GM12878 (cell line): ENCODE measurements at regions not wholly inside any gene's neighbourhood (a gene's known extent, or its start where the extent isn't known, plus 50 kb on each side); places are given as distances from the start of the nearest gene placed in this dataset.

Experiments used
- ATAC-seq: fragments of 200-7000 bp; cut with Tn5 transposase; 3 replicates; pipeline ENCODE4 v1.9.1; 2020; ENCODE audit warnings: mild to moderate bottlenecking, moderate library complexity
- BruUV-seq: library from RNA; stranded (reverse); fragments of 400-500 nt; replicated peaks from 2 replicates; lab custom pipeline; 2021; lab: Mats Ljungman, UMichigan
- CTCF ChIA-PET: fragments of 300-600 bp; sonication (Branson Sonifier 250); formaldehyde crosslinking; extraction: SDS; loops from one replicate; lab custom pipeline; 2021; ENCODE audit warnings: inconsistent platforms; lab: Yijun Ruan, JAX
- POLR2A ChIA-PET: fragments of 350-600 bp; formaldehyde crosslinking; extraction: SDS; loops from one replicate; lab custom pipeline; 2021; ENCODE audit warnings: inconsistent platforms; lab: Charles Lee
- RAD21 ChIA-PET: fragments of 300-600 bp; sonication (Branson Sonifier 250); formaldehyde crosslinking; loops from one replicate; lab custom pipeline; 2023; ENCODE audit warnings: antibody characterized with exemption; ENCODE audit not compliant: unreplicated experiment; lab: Charles Lee
- SMC1A ChIA-PET: fragments of 300-600 bp; sonication (Branson Sonifier 250); formaldehyde crosslinking; loops from one replicate; lab custom pipeline; 2023; ENCODE audit not compliant: unreplicated experiment, uncharacterized antibody; lab: Charles Lee
- DNase-seq: peaks from one replicate; pipeline ENCODE4 v3.0.0-alpha.2; 2011; ENCODE audit warnings: low read depth, low spot score
- FAIRE-seq: peaks from 3 replicates; lab custom pipeline; 2011; peaks lifted over from hg19 to GRCh38; lab: Jason Lieb, UNC
- H2AFZ ChIP-seq: 2 replicates; pipeline ENCODE4 v1.6.0; 2011; ENCODE audit warnings: low read depth, low read length, control low read depth; ENCODE audit not compliant: control insufficient read depth
- H3K27ac ChIP-seq: 2 replicates; pipeline ENCODE4 v1.5.1; 2011; ENCODE audit warnings: control low read depth; ENCODE audit not compliant: control insufficient read depth, insufficient read depth
- H3K27me3 ChIP-seq, 2 experiments: replicated peaks in 1 of 2; 2 replicates each; pipeline versions ENCODE4 v1.6.0 to v1.6.1; 2011; ENCODE audit warnings: low read length in 1 of 2; ENCODE audit not compliant: control insufficient read depth in 2 of 2, insufficient read depth in 2 of 2
- H3K36me3 ChIP-seq, 2 experiments: 2 replicates each; pipeline ENCODE4 v1.5.1; 2011; ENCODE audit warnings: low read length in 1 of 2; ENCODE audit not compliant: control insufficient read depth in 2 of 2, insufficient read depth in 2 of 2
- H3K4me1 ChIP-seq: 2 replicates; pipeline ENCODE4 v1.6.1; 2011; ENCODE audit warnings: mild to moderate bottlenecking, low read length, moderate library complexity, mixed read lengths; ENCODE audit not compliant: control insufficient read depth, insufficient read depth
- H3K4me2 ChIP-seq: 2 replicates; pipeline ENCODE4 v1.6.0; 2011; ENCODE audit warnings: control low read depth; ENCODE audit not compliant: control insufficient read depth, insufficient read depth
- H3K4me3 ChIP-seq: fragments of 200-600 bp; sonication (generic); 2 replicates; pipeline ENCODE4 v1.5.1; 2016
- H3K79me2 ChIP-seq: 2 replicates; pipeline ENCODE4 v1.6.0; 2011; ENCODE audit warnings: low read length; ENCODE audit not compliant: control insufficient read depth, insufficient read depth
- H3K9ac ChIP-seq: 2 replicates; pipeline ENCODE4 v1.8.0; 2011; ENCODE audit warnings: low read length, control low read depth, mixed read lengths; ENCODE audit not compliant: control insufficient read depth, insufficient read depth
- H3K9me3 ChIP-seq: replicated peaks from 3 replicates; pipeline ENCODE4 v1.5.1; 2011; ENCODE audit warnings: mild to moderate bottlenecking, low read length; ENCODE audit not compliant: control insufficient read depth, insufficient read depth
- H4K20me1 ChIP-seq: 2 replicates; pipeline ENCODE4 v1.6.0; 2011; ENCODE audit not compliant: control insufficient read depth, insufficient read depth
- CBX5 ChIP-seq: sonication (generic); IDR thresholded peaks from 2 replicates; pipeline ENCODE4 v1.6.1; 2016; ENCODE audit warnings: low read depth, moderate library complexity, mild to moderate bottlenecking, inconsistent platforms
- IKZF1 ChIP-seq: fragments of 450-650 bp; conservative IDR thresholded peaks from 2 replicates; pipeline ENCODE4 v1.6.1; 2017; ENCODE audit warnings: antibody characterized with exemption, mild to moderate bottlenecking
- NFXL1 ChIP-seq: fragments of 450-650 bp; IDR thresholded peaks from 2 replicates; pipeline ENCODE4 v1.6.1; 2017; ENCODE audit warnings: antibody characterized with exemption, mild to moderate bottlenecking, borderline replicate concordance
- RUNX3 ChIP-seq: IDR thresholded peaks from 2 replicates; pipeline ENCODE4 v1.6.1; 2012; ENCODE audit warnings: low read length, inconsistent platforms
- SIN3A ChIP-seq: IDR thresholded peaks from 2 replicates; pipeline ENCODE4 v1.6.1; 2012; ENCODE audit warnings: low read depth, low read length, improper control_type of control experiment
- WGBS: methylation state at CpG from one replicate; pipeline ENCODE4 v1.1.6; 2016; ENCODE audit warnings: low lambda C conversion rate; ENCODE audit not compliant: insufficient replicate concordance, insufficient coverage; ENCODE audit errors: missing lambda C conversion rate; 5-methylcytosine and 5-hydroxymethylcytosine counted together
- in situ Hi-C: fragments of 300-500 bp; cut with MboI; formaldehyde crosslinking; loops from 9 replicates; pipeline ENCODE4 v1.14.3; 2018; ENCODE audit warnings: mixed read lengths
- intact Hi-C: fragments of 100-400 bp; cut with micrococcal nuclease; formaldehyde crosslinking; loops from one replicate; pipeline ENCODE4 v1.14.2; 2022; ENCODE audit not compliant: unreplicated experiment

DNA sequence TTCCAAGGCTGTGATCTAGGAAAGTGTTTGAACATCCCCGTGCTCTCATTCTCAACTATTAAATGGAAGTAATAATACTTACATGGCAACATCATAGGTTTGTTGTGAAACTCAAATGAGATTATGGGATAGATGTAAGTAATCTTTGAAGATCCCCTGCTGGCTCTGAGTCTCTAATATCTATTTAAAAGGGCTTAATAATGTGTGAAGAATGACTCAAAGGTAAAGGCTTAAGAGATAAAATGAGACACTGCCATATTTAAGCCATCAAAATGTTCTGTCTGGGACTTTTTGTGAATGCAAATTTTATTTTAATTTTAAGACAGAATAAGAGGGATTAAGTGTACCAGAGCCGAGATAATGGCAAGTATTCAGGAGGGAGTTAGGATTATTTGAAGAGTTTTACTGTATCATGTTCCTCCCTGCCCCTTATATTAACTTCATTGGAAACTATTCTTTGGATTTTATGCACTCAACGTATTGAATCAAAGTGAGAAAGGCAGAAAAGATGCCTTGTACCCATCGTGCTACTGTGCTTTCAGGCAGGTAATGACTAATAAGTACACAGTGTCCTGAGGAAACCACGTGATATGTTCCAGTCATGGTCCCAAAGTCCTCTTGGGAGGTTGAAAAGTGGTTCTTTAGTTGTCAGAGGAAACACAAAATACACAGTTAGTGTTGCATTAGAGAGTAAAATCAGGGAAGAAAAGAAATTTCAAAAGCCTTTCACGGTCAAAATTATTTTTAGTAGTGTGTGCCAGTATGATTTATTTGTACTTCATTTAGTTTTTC lies 192.4 kb downstream of the RBM46 start:
- no peak for TF ChIP-seq RUNX3

DNA sequence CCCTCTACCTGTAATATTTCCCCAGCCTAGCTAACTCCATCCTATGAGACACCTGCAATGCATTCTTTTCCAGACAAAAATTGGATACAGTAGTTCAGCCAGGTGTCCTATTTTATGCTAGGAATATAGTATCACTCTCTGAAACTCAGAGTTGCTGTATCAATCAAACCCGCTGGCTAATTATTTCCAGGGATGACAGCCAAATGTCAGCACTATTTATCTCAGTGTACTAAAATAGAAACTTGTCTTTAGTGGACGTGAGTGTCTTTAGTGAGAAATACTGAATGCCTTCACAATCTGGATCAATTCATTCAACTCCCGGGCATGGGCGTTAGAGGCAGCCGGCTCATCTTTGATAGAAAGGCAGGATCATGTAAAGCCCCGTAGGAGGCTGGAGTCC lies 196.2 kb downstream of the RBM46 start:
- in situ Hi-C loops (loop anchor here (25.0 kb wide), 1 partner anchor 810 kb away; no protein-coding TSS in a partner anchor), intact Hi-C loops (no loop called here)
- FAIRE-seq: no peak
- H3K36me3 ChIP-seq: no peaks in the 10 kb centered on the region
- DNase-seq: no peak
- 62% methylated on average over 6 of the region's 6 CpGs for WGBS
- H3K27me3 ChIP-seq: no peaks in the 10 kb centered on the region
- ATAC-seq: no peak
- ChIA-PET RAD21 (no interaction called here), POLR2A (interaction anchor here (0.5 kb wide), 1 partner anchor 9 kb away, joined by 3 read pairs; no protein-coding TSS in a partner anchor), SMC1A (no interaction called here), CTCF (no interaction called here)
- H3K4me1 ChIP-seq: no peaks in the 10 kb centered on the region
- no peak overlapping the region for H3K9ac ChIP-seq
- no TSS peak for BruUV-seq
- H3K79me2 ChIP-seq: no peaks in the 10 kb centered on the region
- TF ChIP-seq SIN3A (no peak), NFXL1 (no peak), CBX5 (no peak), IKZF1 (no peak)
- no peak overlapping the region for H2AFZ ChIP-seq
- H3K9me3 ChIP-seq: no peaks in the 10 kb centered on the region
- H3K27ac ChIP-seq: no peak overlapping the region
- no peak overlapping the region for H3K4me3 ChIP-seq
- H4K20me1 ChIP-seq: no peaks in the 10 kb centered on the region
- no peak overlapping the region for H3K4me2 ChIP-seq

More for the DNA sequence above, 192.4 kb downstream of the RBM46 start:
- H3K9me3 ChIP-seq: no peaks in the 10 kb centered on the region; the same call in 2 of the 3 replicates
- POLR2A ChIA-PET: no interaction called here
- no peaks in the 10 kb centered on the region for H3K27me3 ChIP-seq
- no TSS peak for BruUV-seq
- H3K79me2 ChIP-seq: no peaks in the 10 kb centered on the region
- in situ Hi-C loops (no loop called here), intact Hi-C loops (no loop called here)
- ATAC-seq: no peak
- H3K27ac ChIP-seq: no peak overlapping the region
- no peak overlapping the region for H3K4me3 ChIP-seq
- RAD21 ChIA-PET: no interaction called here
- CTCF ChIA-PET: interaction anchor here (0.6 kb wide), 1 partner anchor 995 kb away, joined by 4 read pairs; no protein-coding TSS in a partner anchor
- H3K4me2 ChIP-seq: no peak overlapping the region
- H3K9ac ChIP-seq: no peak overlapping the region
- no peaks in the 10 kb centered on the region for H4K20me1 ChIP-seq
- SMC1A ChIA-PET: interaction anchor here (0.8 kb wide), 1 partner anchor 12 kb away, joined by 3 read pairs; no protein-coding TSS in a partner anchor
- WGBS: 3% methylated on average over 6 of the region's 6 CpGs
- H3K36me3 ChIP-seq: no peaks in the 10 kb centered on the region
- no peak for DNase-seq
- no peaks in the 10 kb centered on the region for H3K4me1 ChIP-seq
- no peak overlapping the region for H2AFZ ChIP-seq
- no peak for FAIRE-seq
